Activated CD8-positive, alpha-beta T cell treated with anti-CD3 and anti-CD28 coated beads, Interleukin-2, amount 10 ng/mL, durations not matched to agents 7 days and 5 days (primary cell): ENCODE measurements at regions not wholly inside any gene's neighbourhood (a gene's known extent, or its start where the extent isn't known, plus 50 kb on each side); places are given as distances from the start of the nearest gene placed in this dataset.

ENCODE experiments used
- ATAC-seq: fragments of 150-1000 bp; cut with Tn5 transposase; one replicate; pipeline ENCODE4 v1.10.0; 2021; ENCODE audit warnings: moderate library complexity
- CTCF ChIA-PET: fragments of 350-600 bp; sonication (Branson Sonifier 250); formaldehyde crosslinking; loops from one replicate; lab custom pipeline; 2021; ENCODE audit warnings: antibody characterized with exemption; lab: Charles Lee
- POLR2A ChIA-PET: fragments of 350-600 bp; sonication (Branson Sonifier 250); formaldehyde crosslinking; loops from one replicate; lab custom pipeline; 2021; ENCODE audit warnings: antibody characterized with exemption; lab: Charles Lee
- DNase-seq: peaks from one replicate; pipeline ENCODE4 v3.0.0-alpha.2; 2020
- H3K27ac Mint-ChIP-seq: one replicate; pipeline ENCODE4 v1.8.0; 2021; ENCODE audit warnings: mild to moderate bottlenecking, mixed read lengths
- H3K27me3 Mint-ChIP-seq: one replicate; pipeline ENCODE4 v1.8.0; 2021; ENCODE audit warnings: low read depth, mixed read lengths
- H3K36me3 Mint-ChIP-seq: one replicate; pipeline ENCODE4 v1.8.0; 2021; ENCODE audit warnings: low read depth, mixed read lengths
- H3K4me1 Mint-ChIP-seq: one replicate; pipeline ENCODE4 v1.8.0; 2021; ENCODE audit warnings: low read depth, mixed read lengths
- H3K4me3 Mint-ChIP-seq: one replicate; pipeline ENCODE4 v1.8.0; 2021; ENCODE audit warnings: mild to moderate bottlenecking, mixed read lengths
- H3K9me3 Mint-ChIP-seq: one replicate; pipeline ENCODE4 v1.8.0; 2022; ENCODE audit warnings: mixed read lengths; ENCODE audit not compliant: insufficient read depth

DNA sequence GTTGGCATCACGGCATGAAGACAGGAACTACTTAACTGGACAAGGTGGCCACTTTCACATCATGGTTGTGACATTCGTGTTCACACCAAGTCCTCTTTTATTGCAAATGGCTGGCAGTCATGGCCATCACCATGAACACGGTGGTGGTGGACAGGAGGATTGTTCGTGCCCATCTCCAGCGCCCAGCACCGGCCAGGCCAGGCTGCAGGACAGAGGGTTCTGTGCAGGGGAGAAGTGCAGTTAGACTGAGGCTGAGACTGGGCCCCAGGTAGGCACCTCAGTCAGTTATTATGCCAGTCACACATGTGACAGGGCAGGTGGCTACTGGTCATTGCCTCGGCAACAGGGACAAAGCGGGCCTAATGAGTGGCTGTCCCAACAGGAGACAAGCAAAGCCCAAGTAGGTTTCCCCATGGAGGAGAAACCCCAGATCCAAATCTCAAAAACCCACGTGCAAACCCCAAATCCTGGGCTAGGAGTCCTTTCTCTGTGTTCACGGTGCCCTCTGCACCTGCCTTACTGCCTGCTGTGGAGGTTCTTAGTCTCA is 468.1 kb upstream of the MYT1L start:
- ChIA-PET CTCF (no interaction called here), POLR2A (no interaction called here)
- DNase-seq (no peak), ATAC-seq (no peak)
- H3K4me3 Mint-ChIP-seq = no peak overlapping the region
- H3K27me3 Mint-ChIP-seq = no peaks in the 10 kb centered on the region
- H3K27ac Mint-ChIP-seq = no peak overlapping the region
- no peaks in the 10 kb centered on the region for H3K9me3 Mint-ChIP-seq
- H3K36me3 Mint-ChIP-seq = no peaks in the 10 kb centered on the region
- no peaks in the 10 kb centered on the region for H3K4me1 Mint-ChIP-seq

DNA sequence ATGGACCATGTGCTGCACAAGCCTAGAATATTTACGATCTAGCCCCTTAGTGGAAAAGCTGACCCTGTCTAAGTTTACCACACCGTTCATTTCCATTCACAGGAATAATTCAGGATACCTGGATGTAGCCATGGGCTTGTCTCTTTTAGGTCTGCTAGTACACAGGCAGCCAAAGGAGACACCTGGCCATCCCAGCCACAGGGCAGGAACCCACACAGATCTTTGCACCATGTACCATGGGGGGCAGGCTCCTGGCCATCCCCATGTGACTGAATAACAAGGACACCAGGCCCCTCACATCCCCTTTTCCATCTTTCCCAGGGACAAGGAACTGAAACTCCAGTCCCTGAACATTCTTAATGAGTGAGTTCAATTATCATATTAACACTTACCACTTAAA is 467.3 kb upstream of the MYT1L start:
- no peak overlapping the region for H3K4me3 Mint-ChIP-seq
- H3K36me3 Mint-ChIP-seq = no peaks in the 10 kb centered on the region
- no peak overlapping the region for H3K27ac Mint-ChIP-seq
- no peaks in the 10 kb centered on the region for H3K27me3 Mint-ChIP-seq
- CTCF ChIA-PET = no interaction called here
- no peak for DNase-seq
- no peaks in the 10 kb centered on the region for H3K9me3 Mint-ChIP-seq
- H3K4me1 Mint-ChIP-seq = no peaks in the 10 kb centered on the region
- no peak for ATAC-seq
- POLR2A ChIA-PET = no interaction called here

DNA sequence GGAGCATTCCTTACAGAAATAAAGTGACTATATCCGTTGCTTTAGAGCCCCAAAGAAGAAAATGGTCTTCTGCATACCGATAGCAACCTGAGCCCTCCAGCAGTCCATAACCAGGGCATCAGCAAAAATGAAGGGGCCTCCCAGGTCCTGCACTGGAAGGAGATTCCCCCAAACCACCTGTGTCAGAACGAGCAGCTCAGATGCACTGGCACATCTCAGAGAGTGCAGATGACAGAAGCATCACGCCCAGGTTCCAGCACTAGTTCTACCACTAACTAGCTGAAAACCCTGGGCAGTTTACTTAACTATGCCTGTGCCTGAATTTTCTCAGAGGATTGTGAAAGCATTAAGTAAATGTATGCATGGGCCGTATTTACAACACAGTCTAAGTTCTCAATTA is 466.7 kb upstream of the MYT1L start:
- CTCF ChIA-PET = no interaction called here
- Mint-ChIP-seq H3K4me3 (no peak overlapping the region), H3K4me1 (no peaks in the 10 kb centered on the region), H3K27me3 (no peaks in the 10 kb centered on the region), H3K36me3 (no peaks in the 10 kb centered on the region), H3K9me3 (no peaks in the 10 kb centered on the region), H3K27ac (no peak overlapping the region)
- no peak for DNase-seq
- POLR2A ChIA-PET = no interaction called here
- ATAC-seq = no peak

DNA sequence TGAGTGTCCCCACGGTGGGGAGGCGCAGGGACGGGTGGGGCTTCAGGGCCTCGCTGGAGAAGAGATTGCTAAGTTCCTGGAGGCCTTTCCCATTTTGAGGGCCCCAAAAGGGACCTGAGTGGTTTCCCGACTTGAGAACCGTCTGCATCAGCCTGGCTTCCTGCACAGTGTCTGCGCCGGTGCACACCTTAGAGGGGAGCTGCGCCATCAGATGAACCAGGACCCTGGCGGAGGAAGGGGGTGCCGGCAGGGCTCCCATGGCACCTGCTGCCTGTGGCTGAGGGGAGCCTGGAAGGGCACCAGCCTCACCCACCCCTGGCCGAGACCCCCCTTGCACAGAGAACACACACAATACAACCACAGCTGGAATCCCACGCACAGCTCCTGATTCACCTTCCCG is 465.1 kb upstream of the MYT1L start:
- no peaks in the 10 kb centered on the region for H3K36me3 Mint-ChIP-seq
- H3K27ac Mint-ChIP-seq = no peak overlapping the region
- ATAC-seq (no peak), DNase-seq (no peak)
- no peaks in the 10 kb centered on the region for H3K27me3 Mint-ChIP-seq
- CTCF ChIA-PET = no interaction called here
- no peaks in the 10 kb centered on the region for H3K4me1 Mint-ChIP-seq
- no peak overlapping the region for H3K4me3 Mint-ChIP-seq
- no peaks in the 10 kb centered on the region for H3K9me3 Mint-ChIP-seq
- POLR2A ChIA-PET = no interaction called here

DNA sequence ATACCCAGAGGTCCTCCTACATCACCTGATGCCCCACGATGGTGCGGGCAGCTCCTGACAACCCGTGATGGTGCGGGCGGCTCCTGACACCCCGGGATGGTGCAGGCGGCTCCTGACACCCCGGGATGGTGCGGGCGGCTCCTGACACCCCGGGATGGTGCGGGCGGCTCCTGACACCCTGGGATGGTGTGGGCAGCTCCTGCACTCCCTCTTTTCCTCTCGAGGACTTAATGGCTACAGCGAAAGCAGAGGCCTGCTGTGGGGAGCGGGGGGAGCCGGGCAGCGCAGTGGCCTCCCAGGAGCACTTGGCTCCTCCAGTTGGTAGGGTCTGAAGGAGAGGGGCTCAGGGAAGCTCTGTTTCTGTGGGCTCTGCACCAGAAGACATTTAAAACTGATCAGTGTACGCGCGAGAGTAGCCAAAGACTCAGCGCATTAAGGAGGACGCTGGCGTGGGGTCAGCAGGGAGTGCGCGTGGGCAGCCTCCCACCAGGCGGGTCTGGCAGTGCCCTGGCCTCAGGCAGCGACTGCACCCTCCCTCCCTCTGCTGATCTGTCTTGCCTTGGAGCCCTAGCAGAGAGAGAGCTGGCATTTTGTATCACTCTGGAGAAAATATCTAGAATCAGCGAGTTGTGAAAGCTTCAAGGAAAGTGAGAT is 464.5 kb upstream of the MYT1L start:
- no peaks in the 10 kb centered on the region for H3K27me3 Mint-ChIP-seq
- no peaks in the 10 kb centered on the region for H3K4me1 Mint-ChIP-seq
- H3K27ac Mint-ChIP-seq = no peak overlapping the region
- ATAC-seq (no peak), DNase-seq (no peak)
- no peaks in the 10 kb centered on the region for H3K9me3 Mint-ChIP-seq
- CTCF ChIA-PET = no interaction called here
- POLR2A ChIA-PET = no interaction called here
- H3K4me3 Mint-ChIP-seq = no peak overlapping the region
- no peaks in the 10 kb centered on the region for H3K36me3 Mint-ChIP-seq

DNA sequence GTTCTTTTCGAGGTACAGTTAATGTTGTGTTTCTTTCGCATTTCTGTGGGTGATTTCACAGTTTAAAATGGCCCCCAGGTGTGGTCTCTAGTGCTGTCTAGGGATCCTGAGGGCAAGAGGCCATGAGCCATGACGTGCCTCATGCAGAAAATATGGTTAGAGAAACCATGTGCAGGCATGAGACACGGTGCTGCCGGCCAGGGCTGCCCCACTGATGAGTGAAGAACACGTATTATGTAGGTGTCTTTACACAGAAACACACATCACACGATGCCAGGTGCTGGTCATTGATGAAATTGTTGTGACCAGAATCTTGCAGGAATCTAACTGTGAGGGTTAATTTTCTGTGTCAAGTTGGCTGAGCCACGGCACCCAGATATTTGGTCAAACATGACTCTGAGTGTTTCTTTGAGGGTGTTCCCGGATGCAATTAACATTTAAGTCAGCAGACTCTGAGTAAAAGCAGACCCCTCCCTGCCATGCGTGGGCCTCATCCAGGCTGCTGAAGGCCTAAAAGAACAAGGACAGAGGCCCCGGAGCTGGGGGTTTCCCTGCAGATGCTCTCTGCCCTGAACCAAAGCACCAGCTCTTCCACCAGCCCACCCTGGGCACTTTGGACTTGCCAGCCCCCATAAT is 463.0 kb upstream of the MYT1L start:
- ATAC-seq (no peak), DNase-seq (no peak)
- Mint-ChIP-seq H3K4me1 (no peaks in the 10 kb centered on the region), H3K27me3 (no peaks in the 10 kb centered on the region), H3K36me3 (no peaks in the 10 kb centered on the region), H3K27ac (no peak overlapping the region), H3K4me3 (no peak overlapping the region), H3K9me3 (no peaks in the 10 kb centered on the region)
- CTCF ChIA-PET = no interaction called here
- POLR2A ChIA-PET = no interaction called here

DNA sequence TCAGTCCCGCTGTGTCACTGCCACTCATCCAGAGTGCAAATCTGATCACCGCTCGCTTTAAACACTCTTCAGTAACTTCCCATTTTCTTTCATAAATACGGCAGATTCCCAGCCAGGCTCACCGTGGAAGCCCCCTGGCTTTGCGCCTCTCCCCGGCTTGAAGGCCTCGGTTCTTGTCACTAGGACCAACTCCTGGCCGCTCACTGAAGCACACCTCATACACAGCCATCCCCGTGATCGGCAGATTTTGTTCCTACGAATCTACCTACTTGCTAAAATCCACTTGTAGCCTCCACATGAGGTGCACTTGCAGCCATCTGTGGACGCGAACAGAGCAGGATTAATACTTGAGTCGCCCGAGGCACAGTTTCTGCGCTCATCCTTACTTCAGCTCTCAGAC is 462.4 kb upstream of the MYT1L start:
- DNase-seq = no peak
- ChIA-PET CTCF (no interaction called here), POLR2A (interaction anchor here (0.6 kb wide), 1 partner anchor 10 kb away, joined by 4 read pairs; no protein-coding TSS in a partner anchor)
- no peak for ATAC-seq
- no peaks in the 10 kb centered on the region for H3K36me3 Mint-ChIP-seq
- H3K27ac Mint-ChIP-seq = no peak overlapping the region
- H3K4me3 Mint-ChIP-seq = no peak overlapping the region
- no peaks in the 10 kb centered on the region for H3K9me3 Mint-ChIP-seq
- no peaks in the 10 kb centered on the region for H3K4me1 Mint-ChIP-seq
- H3K27me3 Mint-ChIP-seq = no peaks in the 10 kb centered on the region

DNA sequence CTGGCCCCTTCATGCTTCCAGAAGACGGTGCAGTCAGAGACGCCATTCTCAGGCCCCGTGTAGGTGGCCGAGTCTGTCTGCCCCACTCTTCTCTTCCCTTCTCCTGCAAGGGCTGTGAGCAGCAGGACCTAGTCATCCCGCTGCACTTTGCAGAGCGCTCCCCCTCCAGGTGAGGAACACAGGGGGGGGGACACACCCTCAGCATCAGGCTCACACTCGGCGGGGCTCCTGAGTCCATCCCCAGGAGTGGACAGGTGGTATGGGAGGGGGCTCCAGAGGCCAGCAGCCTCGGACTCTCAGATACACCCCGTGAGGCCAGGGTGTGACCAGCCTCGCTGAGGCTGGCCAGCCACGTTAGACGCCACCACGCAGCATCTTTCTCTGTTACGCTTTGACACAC is 460.5 kb upstream of the MYT1L start:
- H3K4me1 Mint-ChIP-seq = no peaks in the 10 kb centered on the region
- H3K27me3 Mint-ChIP-seq = no peaks in the 10 kb centered on the region
- ATAC-seq (no peak), DNase-seq (no peak)
- no peaks in the 10 kb centered on the region for H3K36me3 Mint-ChIP-seq
- CTCF ChIA-PET = no interaction called here
- H3K27ac Mint-ChIP-seq = no peak overlapping the region
- no peak overlapping the region for H3K4me3 Mint-ChIP-seq
- POLR2A ChIA-PET = no interaction called here
- H3K9me3 Mint-ChIP-seq = no peaks in the 10 kb centered on the region

DNA sequence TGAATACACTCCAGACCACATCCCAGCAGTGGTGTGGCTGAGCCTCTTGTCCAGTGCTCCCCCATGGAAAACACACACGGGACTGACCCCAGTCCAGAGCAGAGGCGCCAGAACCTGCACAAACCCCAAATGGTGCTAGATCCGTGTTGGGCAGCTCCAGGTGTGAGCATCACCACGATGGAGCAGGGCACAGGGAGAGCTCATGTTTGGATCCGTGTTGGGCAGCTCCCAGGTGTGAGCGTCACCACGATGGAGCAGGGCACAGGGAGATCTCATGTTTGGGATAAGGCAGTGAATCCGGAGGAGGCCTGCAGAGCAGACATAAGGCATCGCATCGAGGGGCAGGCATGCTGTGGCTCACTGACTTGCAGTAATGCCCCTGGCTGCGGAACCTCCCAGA is 460.0 kb upstream of the MYT1L start:
- CTCF ChIA-PET = no interaction called here
- ATAC-seq = no peak
- Mint-ChIP-seq H3K27me3 (no peaks in the 10 kb centered on the region), H3K36me3 (no peaks in the 10 kb centered on the region), H3K27ac (no peak overlapping the region), H3K9me3 (no peaks in the 10 kb centered on the region), H3K4me1 (no peaks in the 10 kb centered on the region), H3K4me3 (no peak overlapping the region)
- DNase-seq = no peak
- POLR2A ChIA-PET = no interaction called here

DNA sequence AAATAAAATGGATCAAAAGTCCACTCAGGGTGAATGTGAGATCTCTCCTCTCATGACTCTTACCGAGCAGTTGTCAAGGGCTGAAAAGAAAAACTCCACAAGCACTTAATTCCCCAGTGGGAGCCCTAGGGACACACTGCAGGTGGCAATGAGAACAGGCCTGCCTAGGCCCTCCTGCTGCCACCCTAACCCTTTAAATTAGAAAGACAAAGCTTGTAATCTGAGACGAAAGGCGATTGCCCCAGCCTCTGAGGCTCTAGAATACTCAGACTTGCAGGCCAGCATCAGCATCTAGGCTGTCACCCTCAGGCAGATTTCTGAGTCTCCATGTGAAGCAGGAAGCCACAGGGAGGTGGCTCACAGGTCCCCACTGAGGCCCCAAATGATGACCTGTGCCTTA is 457.0 kb upstream of the MYT1L start:
- POLR2A ChIA-PET = no interaction called here
- DNase-seq = no peak
- no peak overlapping the region for H3K27ac Mint-ChIP-seq
- no peaks in the 10 kb centered on the region for H3K36me3 Mint-ChIP-seq
- H3K4me1 Mint-ChIP-seq = no peaks in the 10 kb centered on the region
- CTCF ChIA-PET = no interaction called here
- no peaks in the 10 kb centered on the region for H3K27me3 Mint-ChIP-seq
- no peaks in the 10 kb centered on the region for H3K9me3 Mint-ChIP-seq
- H3K4me3 Mint-ChIP-seq = no peak overlapping the region
- no peak for ATAC-seq

DNA sequence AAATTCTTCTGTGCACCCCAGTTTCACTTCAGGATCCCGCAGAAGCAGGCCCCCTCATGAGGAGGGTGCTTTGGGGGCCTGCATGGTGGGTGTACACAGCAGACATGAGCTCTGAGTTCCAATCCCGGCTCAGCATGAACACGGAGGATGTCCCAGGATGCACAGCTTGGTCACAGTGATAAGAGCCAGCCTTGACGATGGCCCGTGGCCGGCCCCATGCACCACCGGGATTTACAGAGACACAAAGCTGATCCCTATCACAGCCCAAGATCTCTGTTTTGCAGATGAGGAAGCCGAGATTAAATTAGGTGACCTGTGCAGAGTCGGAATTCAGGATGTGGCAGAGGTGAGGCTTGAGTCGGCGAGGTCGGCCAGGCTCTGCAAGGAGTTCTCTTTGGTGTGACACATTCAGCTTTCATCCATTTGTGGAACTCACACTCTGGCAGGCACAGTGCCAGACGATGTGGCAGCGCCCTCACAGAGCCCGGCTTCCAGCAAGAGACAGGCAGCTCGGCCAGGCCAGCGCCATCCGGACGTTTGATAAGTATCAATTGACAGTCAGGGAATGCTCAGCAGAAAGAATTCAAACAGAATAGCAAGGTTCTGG is 456.3 kb upstream of the MYT1L start:
- Mint-ChIP-seq H3K4me3 (no peak overlapping the region), H3K36me3 (no peaks in the 10 kb centered on the region), H3K4me1 (no peaks in the 10 kb centered on the region), H3K27me3 (no peaks in the 10 kb centered on the region), H3K9me3 (no peaks in the 10 kb centered on the region), H3K27ac (no peak overlapping the region)
- no peak for DNase-seq
- no peak for ATAC-seq
- ChIA-PET CTCF (no interaction called here), POLR2A (no interaction called here)

DNA sequence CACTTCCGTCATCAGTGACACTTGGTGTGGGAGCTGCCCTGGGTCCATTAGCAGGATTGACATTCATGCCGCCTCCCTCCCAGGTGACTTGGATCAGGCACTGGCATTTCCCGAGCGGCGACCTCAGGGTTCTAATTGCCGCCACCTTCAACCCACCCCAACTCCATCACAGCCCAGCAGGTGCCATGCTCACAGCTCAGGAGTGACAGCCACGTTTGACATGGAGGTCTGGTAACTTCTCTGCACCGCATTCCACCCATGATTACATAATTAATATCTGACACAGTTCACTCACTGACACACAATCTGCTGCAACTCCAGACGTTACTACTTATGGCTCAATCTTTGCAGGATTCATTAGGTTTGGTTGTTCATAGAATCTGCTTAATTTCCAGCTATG is 450.9 kb upstream of the MYT1L start:
- H3K27ac Mint-ChIP-seq = no peak overlapping the region
- no peaks in the 10 kb centered on the region for H3K27me3 Mint-ChIP-seq
- no peaks in the 10 kb centered on the region for H3K4me1 Mint-ChIP-seq
- no peaks in the 10 kb centered on the region for H3K9me3 Mint-ChIP-seq
- no peak overlapping the region for H3K4me3 Mint-ChIP-seq
- ATAC-seq (no peak), DNase-seq (no peak)
- POLR2A ChIA-PET = no interaction called here
- CTCF ChIA-PET = no interaction called here
- H3K36me3 Mint-ChIP-seq = no peaks in the 10 kb centered on the region
